GM20431 (cell line): ENCODE measurements at regions not wholly inside any gene's neighbourhood (a gene's known extent, or its start where the extent isn't known, plus 50 kb on each side); places are given as distances from the start of the nearest gene placed in this dataset.

Experiments
- in situ Hi-C: fragments of 300-500 bp; cut with MseI, MboI; formaldehyde crosslinking; loops from one replicate; pipeline ENCODE4 v1.15.0; 2020; ENCODE audit warnings: low sequenced_read_pairs; ENCODE audit not compliant: unreplicated experiment

GRCh38 chr5:54702470-54702869, 184.9 kb downstream of the SNX18 start:
- in situ Hi-C loops: no loop called here

- in situ Hi-C loops: no loop called here
Observed at GRCh38 chr5:54700986-54701578, 183.5 kb downstream of the SNX18 start.

GRCh38 chr5:54696931-54697330, 179.4 kb downstream of the SNX18 start:
- in situ Hi-C loops: no loop called here

- in situ Hi-C loops: no loop called here
Observed at GRCh38 chr5:54696346-54696745, 178.8 kb downstream of the SNX18 start.

- in situ Hi-C loops: no loop called here
Observed at GRCh38 chr5:54695198-54695966, 177.8 kb downstream of the SNX18 start.

- in situ Hi-C loops: no loop called here
Observed at GRCh38 chr5:54693936-54694657, 176.5 kb downstream of the SNX18 start.

GRCh38 chr5:54692631-54693030, 175.1 kb downstream of the SNX18 start:
- in situ Hi-C loops: no loop called here

GRCh38 chr5:54691656-54692055, 174.1 kb downstream of the SNX18 start:
- in situ Hi-C loops: no loop called here

- in situ Hi-C loops: no loop called here
Observed at GRCh38 chr5:54689411-54690251, 172.1 kb downstream of the SNX18 start.

GRCh38 chr5:54680998-54681397, 163.4 kb downstream of the SNX18 start:
- in situ Hi-C loops: no loop called here

- in situ Hi-C loops: no loop called here
Observed at GRCh38 chr5:54679686-54680085, 162.1 kb downstream of the SNX18 start.

GRCh38 chr5:54678737-54679136, 161.2 kb downstream of the SNX18 start:
- in situ Hi-C loops: no loop called here

GRCh38 chr5:54676481-54677340, 159.2 kb downstream of the SNX18 start:
- in situ Hi-C loops: no loop called here

- in situ Hi-C loops: no loop called here
Observed at GRCh38 chr5:54673523-54674225, 156.1 kb downstream of the SNX18 start.

- in situ Hi-C loops: no loop called here
Observed at GRCh38 chr5:54672871-54673270, 155.3 kb downstream of the SNX18 start.

GRCh38 chr5:54671681-54672080, 154.1 kb downstream of the SNX18 start:
- in situ Hi-C loops: no loop called here

- in situ Hi-C loops: no loop called here
Observed at GRCh38 chr5:54671111-54671531, 153.6 kb downstream of the SNX18 start.

GRCh38 chr5:54670281-54670680, 152.7 kb downstream of the SNX18 start:
- in situ Hi-C loops: no loop called here

- in situ Hi-C loops: no loop called here
Observed at GRCh38 chr5:54669845-54670244, 152.3 kb downstream of the SNX18 start.
